GM23248 (cell line): ENCODE measurements at regions not wholly inside any gene's neighbourhood (a gene's known extent, or its start where the extent isn't known, plus 50 kb on each side); places are given as distances from the start of the nearest gene placed in this dataset.

Source experiments
- DNase-seq: peaks from one replicate; pipeline ENCODE4 v3.0.0-alpha.2; 2015
- H2AFZ ChIP-seq: fragments of 200-600 bp; sonication (generic); 2 replicates; pipeline ENCODE4 v1.6.1; 2016; ENCODE audit warnings: antibody characterized with exemption
- H3F3A ChIP-seq: fragments of 200-600 bp; sonication (generic); 2 replicates; pipeline ENCODE4 v1.6.1; 2016; ENCODE audit warnings: mild to moderate bottlenecking, antibody characterized with exemption, mixed run types; ENCODE audit not compliant: insufficient read depth
- H3K27ac ChIP-seq: fragments of 200-600 bp; sonication (generic); 2 replicates; pipeline ENCODE4 v1.5.1; 2016; ENCODE audit warnings: mild to moderate bottlenecking
- H3K27me3 ChIP-seq: fragments of 200-600 bp; sonication (generic); replicated peaks from 2 replicates; pipeline ENCODE4 v1.6.1; 2016; ENCODE audit warnings: mild to moderate bottlenecking; ENCODE audit not compliant: insufficient read depth
- H3K36me3 ChIP-seq: fragments of 200-600 bp; sonication (generic); 2 replicates; pipeline ENCODE4 v1.6.1; 2016; ENCODE audit warnings: low read depth, mild to moderate bottlenecking
- H3K4me1 ChIP-seq: fragments of 200-600 bp; sonication (generic); 2 replicates; pipeline ENCODE4 v1.6.1; 2016; ENCODE audit warnings: mild to moderate bottlenecking; ENCODE audit not compliant: insufficient read depth
- H3K4me2 ChIP-seq: fragments of 200-600 bp; sonication (generic); one replicate; pipeline ENCODE4 v1.6.1; 2016; ENCODE audit warnings: mild to moderate bottlenecking; ENCODE audit not compliant: unreplicated experiment
- H3K4me3 ChIP-seq: fragments of 200-600 bp; sonication (generic); 2 replicates; pipeline ENCODE4 v1.5.1; 2016; ENCODE audit warnings: mild to moderate bottlenecking
- H3K79me2 ChIP-seq: fragments of 200-600 bp; sonication (generic); 2 replicates; pipeline ENCODE4 v1.6.1; 2016; ENCODE audit warnings: mild to moderate bottlenecking; ENCODE audit not compliant: insufficient read depth
- H3K9ac ChIP-seq: fragments of 200-600 bp; sonication (generic); 2 replicates; pipeline ENCODE4 v1.6.1; 2016; ENCODE audit warnings: mild to moderate bottlenecking
- H3K9me2 ChIP-seq: fragments of 200-600 bp; sonication (generic); 2 replicates; pipeline ENCODE4 v1.6.1; 2016; ENCODE audit warnings: mixed run types, mild to moderate bottlenecking, moderate library complexity; ENCODE audit not compliant: insufficient read depth
- H3K9me3 ChIP-seq: fragments of 200-600 bp; sonication (generic); one replicate; pipeline ENCODE4 v1.6.1; 2017; ENCODE audit warnings: low read depth
- H4K20me1 ChIP-seq: fragments of 200-600 bp; sonication (generic); 2 replicates; pipeline ENCODE4 v1.6.0; 2016; ENCODE audit not compliant: insufficient read depth
- EZH2 ChIP-seq: fragments of 200-600 bp; sonication (generic); IDR thresholded peaks from 2 replicates; pipeline ENCODE4 v1.6.1; 2018; ENCODE audit warnings: antibody characterized with exemption, mild to moderate bottlenecking; ENCODE audit not compliant: insufficient read depth, poor library complexity, severe bottlenecking
- EZH2phosphoT487 ChIP-seq: fragments of 200-600 bp; sonication (generic); IDR thresholded peaks from 2 replicates; pipeline ENCODE4 v1.6.1; 2018; ENCODE audit warnings: antibody characterized with exemption, moderate library complexity, mild to moderate bottlenecking, low read depth; ENCODE audit not compliant: insufficient read depth
- WGBS, 2 experiments: methylation state at CpG; one replicate each; pipeline ENCODE4 v1.1.6; 2015 to 2017; ENCODE audit warnings: low lambda C conversion rate in 2 of 2, low coverage in 1 of 2; ENCODE audit errors: missing lambda C conversion rate in 2 of 2; 5-methylcytosine and 5-hydroxymethylcytosine counted together
- in situ Hi-C: fragments of 300-500 bp; cut with MboI; formaldehyde crosslinking; loops from 2 replicates; pipeline ENCODE4 v1.15.0; 2020

DNA sequence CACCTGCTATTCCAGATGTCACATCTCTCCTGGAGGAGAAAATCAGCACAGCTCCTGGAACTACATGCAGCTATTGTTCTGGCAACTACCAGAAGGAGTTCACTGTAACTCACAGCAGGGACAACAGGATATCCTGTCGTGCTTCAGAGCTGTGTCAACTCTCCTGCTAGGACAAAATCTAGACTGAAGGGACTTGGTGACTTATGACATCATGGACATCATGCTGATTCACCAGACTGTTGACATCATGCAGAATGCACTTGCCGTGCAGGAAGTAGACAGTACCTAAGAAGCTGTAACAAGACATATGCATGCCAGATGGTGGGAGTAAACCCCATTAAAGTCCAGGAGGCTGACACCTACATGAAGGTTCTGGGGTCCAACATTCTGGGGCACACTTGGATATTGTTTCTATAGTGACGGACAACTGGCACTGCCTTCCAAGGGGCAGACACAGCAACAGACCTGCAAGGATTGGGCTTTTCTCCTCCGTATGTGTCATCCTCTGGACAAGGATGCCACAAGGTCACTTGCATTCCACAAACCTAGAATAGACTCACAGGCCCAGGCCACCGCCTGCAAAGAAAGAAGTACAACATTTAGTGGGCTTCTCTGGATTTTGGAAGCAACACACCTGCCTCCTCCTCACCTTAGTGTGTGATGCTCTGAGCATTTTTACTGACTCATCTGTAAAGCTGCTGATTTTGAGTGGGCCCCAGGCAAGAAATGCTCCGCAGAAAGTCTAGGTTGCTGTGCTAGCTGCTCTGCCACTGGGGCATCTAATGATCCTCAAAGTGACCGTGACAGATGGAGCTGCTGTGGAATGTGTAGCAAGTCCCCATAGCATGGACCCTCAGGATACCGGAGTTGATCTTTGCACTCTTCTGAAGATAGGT, 249.2 kb downstream of the MATN1 start:
- Histone ChIP-seq H3K27ac (no peak overlapping the region), H2AFZ (no peak overlapping the region), H3F3A (no peaks in the 10 kb centered on the region), H3K36me3 (no peaks in the 10 kb centered on the region), H3K79me2 (no peaks in the 10 kb centered on the region), H3K4me2 (no peak overlapping the region), H3K27me3 (0 out of 2 replicates have a peak, but pooled peaks cover 4% of the 10 kb centered on the region), H3K4me1 (no peaks in the 10 kb centered on the region), H3K9me2 (no peaks in the 10 kb centered on the region), H3K9me3 (no peaks in the 10 kb centered on the region), H3K4me3 (no peak overlapping the region), H4K20me1 (no peaks in the 10 kb centered on the region), H3K9ac (no peak overlapping the region)
- no peak for TF ChIP-seq EZH2
- no peak for TF ChIP-seq EZH2phosphoT487
- WGBS, 2 experiments, result 74 to 85% methylated on average over 8 of the region's 8 CpGs
- DNase-seq, result no peak
- in situ Hi-C loops, result no loop called here

- Histone ChIP-seq H3K79me2 (no peaks in the 10 kb centered on the region), H2AFZ (no peak overlapping the region), H3K36me3 (no peaks in the 10 kb centered on the region), H3K4me2 (no peak overlapping the region), H4K20me1 (no peaks in the 10 kb centered on the region), H3K4me3 (no peak overlapping the region), H3K27me3 (0 out of 2 replicates have a peak, but pooled peaks cover 4% of the 10 kb centered on the region), H3K9ac (no peak overlapping the region), H3F3A (no peaks in the 10 kb centered on the region), H3K9me3 (no peaks in the 10 kb centered on the region), H3K27ac (no peak overlapping the region), H3K4me1 (no peaks in the 10 kb centered on the region), H3K9me2 (no peaks in the 10 kb centered on the region)
- in situ Hi-C loops, result no loop called here
- TF ChIP-seq EZH2 (no peak), EZH2phosphoT487 (no peak)
- DNase-seq, result no peak
- 29 to 33% methylated on average over 7 of the region's 7 CpGs for WGBS, 2 experiments
Measured at GRCh38 chr1:30472526-30472925, 250.9 kb downstream of the MATN1 start.

GRCh38 chr1:30472009-30472408, 251.4 kb downstream of the MATN1 start:
- Histone ChIP-seq H3F3A (no peaks in the 10 kb centered on the region), H3K79me2 (no peaks in the 10 kb centered on the region), H2AFZ (no peak overlapping the region), H3K27ac (no peak overlapping the region), H3K27me3 (0 out of 2 replicates have a peak, but pooled peaks cover 4% of the 10 kb centered on the region), H4K20me1 (no peaks in the 10 kb centered on the region), H3K36me3 (no peaks in the 10 kb centered on the region), H3K9me2 (no peaks in the 10 kb centered on the region), H3K9me3 (no peaks in the 10 kb centered on the region), H3K4me1 (no peaks in the 10 kb centered on the region), H3K9ac (no peak overlapping the region), H3K4me2 (no peak overlapping the region), H3K4me3 (no peak overlapping the region)
- DNase-seq, result no peak
- WGBS, 2 experiments, result 46 to 47% methylated on average over 4 of the region's 4 CpGs
- TF ChIP-seq EZH2phosphoT487 (no peak), EZH2 (no peak)
- in situ Hi-C loops, result no loop called here

DNA sequence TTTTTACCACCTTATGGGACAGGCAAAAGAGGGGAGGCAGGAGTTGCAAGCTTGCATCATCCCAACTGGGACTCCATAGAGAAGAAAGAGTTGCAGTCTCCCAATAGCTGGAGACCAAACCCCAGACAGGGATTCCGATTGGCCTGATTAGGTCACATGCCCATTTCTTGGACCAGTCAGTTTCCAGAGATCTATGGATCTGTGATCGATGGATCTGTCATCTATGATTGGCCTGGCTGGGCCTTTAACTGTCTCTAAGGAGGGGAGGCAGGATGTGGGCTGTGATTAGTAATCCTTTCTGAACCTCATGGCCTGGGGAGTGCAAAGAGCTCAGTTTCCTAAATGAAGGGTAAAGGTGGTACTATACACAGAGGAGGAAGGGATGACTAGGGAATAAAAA, 252.1 kb downstream of the MATN1 start:
- Histone ChIP-seq H3K9me2 (no peaks in the 10 kb centered on the region), H3K27me3 (0 out of 2 replicates have a peak, but pooled peaks cover 4% of the 10 kb centered on the region), H3K36me3 (no peaks in the 10 kb centered on the region), H3K4me1 (no peaks in the 10 kb centered on the region), H3K9ac (no peak overlapping the region), H3K79me2 (no peaks in the 10 kb centered on the region), H3K27ac (no peak overlapping the region), H2AFZ (no peak overlapping the region), H3F3A (no peaks in the 10 kb centered on the region), H3K4me2 (no peak overlapping the region), H3K9me3 (no peaks in the 10 kb centered on the region), H4K20me1 (no peaks in the 10 kb centered on the region), H3K4me3 (no peak overlapping the region)
- 86 to 88% methylated on average over 2 of the region's 2 CpGs for WGBS, 2 experiments
- DNase-seq, result no peak
- TF ChIP-seq EZH2, result no peak
- no peak for TF ChIP-seq EZH2phosphoT487
- in situ Hi-C loops, result no loop called here
